SH-SY5Y (cell line): ENCODE measurements at regions not wholly inside any gene's neighbourhood (a gene's known extent, or its start where the extent isn't known, plus 50 kb on each side); places are given as distances from the start of the nearest gene placed in this dataset.

ENCODE experiments used
- GATA2 ChIP-seq: IDR thresholded peaks from 2 replicates; pipeline ENCODE4 v1.6.1; 2011; ENCODE audit warnings: mild to moderate bottlenecking, low read depth, low read length
- GATA3 ChIP-seq: IDR thresholded peaks from 2 replicates; pipeline ENCODE4 v1.6.1; 2011; ENCODE audit warnings: low read depth, mild to moderate bottlenecking, low read length, moderate library complexity

GRCh38 chr7:89908736-89909135, 245.5 kb upstream of the STEAP1 start:
- TF ChIP-seq GATA3 (no peak), GATA2 (no peak)
